Nephron progenitor cell (in vitro differentiated cells): ENCODE measurements at regions not wholly inside any gene's neighbourhood (a gene's known extent, or its start where the extent isn't known, plus 50 kb on each side); places are given as distances from the start of the nearest gene placed in this dataset.

Experiments used
- DNase-seq: peaks from one replicate; pipeline ENCODE4 v3.0.0; 2021
- H3K27ac Mint-ChIP-seq: 2 replicates; pipeline ENCODE4 v1.8.0; 2021; ENCODE audit warnings: mild to moderate bottlenecking, moderate library complexity, mixed read lengths
- H3K27me3 Mint-ChIP-seq: 2 replicates; pipeline ENCODE4 v1.8.0; 2021; ENCODE audit warnings: mild to moderate bottlenecking, low read depth, mixed read lengths; ENCODE audit not compliant: poor library complexity
- H3K36me3 Mint-ChIP-seq: 2 replicates; pipeline ENCODE4 v1.8.0; 2021; ENCODE audit warnings: low read depth, mixed read lengths
- H3K4me1 Mint-ChIP-seq: 2 replicates; pipeline ENCODE4 v1.8.0; 2021; ENCODE audit warnings: mixed read lengths
- H3K4me3 Mint-ChIP-seq: 2 replicates; pipeline ENCODE4 v1.8.0; 2021; ENCODE audit warnings: mild to moderate bottlenecking, moderate library complexity, mixed read lengths
- H3K9me3 Mint-ChIP-seq: 2 replicates; pipeline ENCODE4 v1.8.0; 2021; ENCODE audit warnings: mild to moderate bottlenecking, moderate library complexity, mixed read lengths
- CTCF ChIP-seq: fragments of 200-600 bp; sonication (generic); IDR thresholded peaks from 2 replicates; pipeline ENCODE4 v1.5.0; 2021; ENCODE audit warnings: antibody characterized with exemption

GRCh38 chr22:49525801-49526535 is 301.7 kb downstream of the BRD1 start:
- Mint-ChIP-seq H3K27ac (no peak overlapping the region), H3K4me1 (peaks cover 50% of the 10 kb centered on the region), H3K27me3 (peaks cover 5% of the 10 kb centered on the region), H3K4me3 (no peak overlapping the region), H3K36me3 (no peaks in the 10 kb centered on the region), H3K9me3 (peaks cover 4% of the 10 kb centered on the region)
- no peak for DNase-seq
- no peak for TF ChIP-seq CTCF

GRCh38 chr22:49525360-49525759 is 302.3 kb downstream of the BRD1 start:
- peaks cover 51% of the 10 kb centered on the region for H3K4me1 Mint-ChIP-seq
- no peaks in the 10 kb centered on the region for H3K36me3 Mint-ChIP-seq
- peaks cover 5% of the 10 kb centered on the region for H3K27me3 Mint-ChIP-seq
- H3K4me3 Mint-ChIP-seq = no peak overlapping the region
- peaks cover 4% of the 10 kb centered on the region for H3K9me3 Mint-ChIP-seq
- no peak for DNase-seq
- H3K27ac Mint-ChIP-seq = no peak overlapping the region
- TF ChIP-seq CTCF = no peak

GRCh38 chr22:49524362-49524761 is 303.3 kb downstream of the BRD1 start:
- TF ChIP-seq CTCF = no peak
- Mint-ChIP-seq H3K27ac (peak overlapping the region; percentile 77), H3K27me3 (peaks cover 5% of the 10 kb centered on the region), H3K36me3 (no peaks in the 10 kb centered on the region), H3K4me1 (peaks cover 55% of the 10 kb centered on the region), H3K9me3 (peaks cover 4% of the 10 kb centered on the region), H3K4me3 (peak overlapping the region; percentile 63)
- no peak for DNase-seq

GRCh38 chr22:49523374-49524008 is 304.2 kb downstream of the BRD1 start:
- H3K4me3 Mint-ChIP-seq = no peak overlapping the region
- H3K4me1 Mint-ChIP-seq = peaks cover 64% of the 10 kb centered on the region
- H3K36me3 Mint-ChIP-seq = no peaks in the 10 kb centered on the region
- DNase-seq = no peak
- TF ChIP-seq CTCF = no peak
- peaks cover 4% of the 10 kb centered on the region for H3K9me3 Mint-ChIP-seq
- no peak overlapping the region for H3K27ac Mint-ChIP-seq
- peaks cover 5% of the 10 kb centered on the region for H3K27me3 Mint-ChIP-seq

GRCh38 chr22:49522582-49523373 is 304.9 kb downstream of the BRD1 start:
- Mint-ChIP-seq H3K36me3 (no peaks in the 10 kb centered on the region), H3K4me3 (no peak overlapping the region), H3K9me3 (peaks cover 4% of the 10 kb centered on the region), H3K4me1 (peaks cover 71% of the 10 kb centered on the region), H3K27me3 (peaks cover 5% of the 10 kb centered on the region), H3K27ac (no peak overlapping the region)
- no peak for DNase-seq
- TF ChIP-seq CTCF = no peak
